B cell (primary cell): ENCODE measurements at regions not wholly inside any gene's neighbourhood (a gene's known extent, or its start where the extent isn't known, plus 50 kb on each side); places are given as distances from the start of the nearest gene placed in this dataset.

Experiments used
- ATAC-seq: fragments of 200-7000 bp; cut with Tn5 transposase; one replicate; pipeline ENCODE4 v1.10.0; 2021; ENCODE audit warnings: low read depth, mild to moderate bottlenecking, moderate number of reproducible peaks, moderate library complexity
- CTCF ChIA-PET: fragments of 350-600 bp; sonication (Branson Sonifier 250); formaldehyde crosslinking; loops from one replicate; lab custom pipeline; 2021; ENCODE audit warnings: antibody characterized with exemption, inconsistent platforms; lab: Charles Lee
- POLR2A ChIA-PET: fragments of 350-600 bp; sonication (Branson Sonifier 250); formaldehyde crosslinking; loops from one replicate; lab custom pipeline; 2021; ENCODE audit warnings: antibody characterized with exemption; lab: Charles Lee
- DNase-seq: peaks from one replicate; pipeline ENCODE4 v3.0.0; 2013
- H2AFZ ChIP-seq: 2 replicates; pipeline ENCODE4 v1.6.1; 2012; ENCODE audit warnings: mild to moderate bottlenecking, low read depth, low read length; ENCODE audit not compliant: insufficient read depth, poor library complexity, severe bottlenecking
- H3K27ac ChIP-seq, 2 donors: 1 replicate in 1 of 2; 2 replicates in 1 of 2; pipeline ENCODE4 v1.5.1; 2012 to 2013; ENCODE audit warnings: low read length in 2 of 2, mild to moderate bottlenecking in 2 of 2, moderate library complexity in 1 of 2
- H3K27me3 ChIP-seq, 4 experiments: fragments of 200-600 bp in 1 of 4; sonication (generic) in 1 of 4; replicated peaks in 1 of 4; 1 replicate in 2 of 4; 2 replicates in 2 of 4; pipeline versions ENCODE4 v1.6.1 to v1.7.0; 2013 to 2016; ENCODE audit warnings: low read length in 3 of 4, mild to moderate bottlenecking in 2 of 4, mixed read lengths in 1 of 4, moderate library complexity in 1 of 4; ENCODE audit not compliant: insufficient read depth in 4 of 4, control insufficient read depth in 3 of 4; ENCODE audit errors: control extremely low read depth in 1 of 4
- H3K36me3 ChIP-seq, 2 experiments: replicated peaks in 1 of 2; 1 replicate in 1 of 2; 2 replicates in 1 of 2; pipeline versions ENCODE4 v1.6.1 to v1.7.1; 2013; ENCODE audit warnings: low read length in 1 of 2; ENCODE audit not compliant: insufficient read depth in 2 of 2, control insufficient read depth in 1 of 2; ENCODE audit errors: control extremely low read depth in 1 of 2, extremely low read depth in 1 of 2
- H3K4me1 ChIP-seq, 2 donors: fragments of 200-600 bp in 1 of 2; sonication (generic) in 1 of 2; 1 replicate in 1 of 2; 2 replicates in 1 of 2; pipeline versions ENCODE4 v1.5.1 to v1.6.1; 2013 to 2017; ENCODE audit warnings: low read length in 2 of 2; ENCODE audit not compliant: control insufficient read depth in 2 of 2, insufficient read depth in 2 of 2
- H3K4me2 ChIP-seq: replicated peaks from 2 replicates; pipeline ENCODE3; 2012; ENCODE audit warnings: mild to moderate bottlenecking, low read depth, low read length; ENCODE audit not compliant: poor library complexity, severe bottlenecking
- H3K4me3 ChIP-seq, 5 experiments: fragments of 200-600 bp in 1 of 5; sonication (generic) in 1 of 5; 1 replicate in 3 of 5; 2 replicates in 2 of 5; pipeline versions ENCODE4 v1.5.1 to v1.7.0; 2011 to 2016; ENCODE audit warnings: low read length in 4 of 5, mild to moderate bottlenecking in 4 of 5, low read depth in 2 of 5, control low read depth in 1 of 5, moderate library complexity in 1 of 5; ENCODE audit not compliant: insufficient read depth in 1 of 5; ENCODE audit errors: control extremely low read depth in 1 of 5, extremely low read depth in 1 of 5
- H3K79me2 ChIP-seq: fragments of 200-600 bp; sonication (generic); one replicate; pipeline ENCODE4 v1.6.0; 2016; ENCODE audit warnings: low read length; ENCODE audit not compliant: control insufficient read depth, insufficient read depth
- H3K9ac ChIP-seq: fragments of 200-600 bp; sonication (generic); 2 replicates; pipeline ENCODE4 v1.6.1; 2017; ENCODE audit warnings: mild to moderate bottlenecking, low read length, moderate library complexity
- H3K9me3 ChIP-seq, 3 donors: one replicate each; pipeline versions ENCODE4 v1.6.1 to v1.7.1; 2013; ENCODE audit warnings: low read length in 2 of 3; ENCODE audit not compliant: control insufficient read depth in 2 of 3, insufficient read depth in 1 of 3; ENCODE audit errors: control extremely low read depth in 1 of 3
- H4K20me1 ChIP-seq: 2 replicates; pipeline ENCODE4 v1.6.0; 2012; ENCODE audit warnings: mild to moderate bottlenecking, low read length; ENCODE audit not compliant: insufficient read depth, control insufficient read depth, poor library complexity, severe bottlenecking
- H3K27ac Mint-ChIP-seq: one replicate; pipeline ENCODE4 v1.8.0; 2021; ENCODE audit warnings: mixed read lengths
- H3K27me3 Mint-ChIP-seq: one replicate; pipeline ENCODE4 v1.8.0; 2021; ENCODE audit warnings: mixed read lengths
- H3K4me1 Mint-ChIP-seq: one replicate; pipeline ENCODE4 v1.8.0; 2021; ENCODE audit warnings: mixed read lengths
- H3K4me3 Mint-ChIP-seq: one replicate; pipeline ENCODE4 v1.8.0; 2021; ENCODE audit warnings: mixed read lengths
- H3K9me3 Mint-ChIP-seq: one replicate; pipeline ENCODE4 v1.8.0; 2022; ENCODE audit warnings: mixed read lengths; ENCODE audit not compliant: insufficient read depth
- CTCF ChIP-seq: fragments of 200-600 bp; IDR thresholded peaks from one replicate; pipeline ENCODE4 v1.8.0; 2022; ENCODE audit warnings: antibody characterized with exemption, mild to moderate bottlenecking
- EZH2 ChIP-seq: IDR thresholded peaks from 2 replicates; pipeline ENCODE4 v1.6.1; 2012; ENCODE audit warnings: borderline replicate concordance, low read depth, mild to moderate bottlenecking, moderate library complexity, low read length; ENCODE audit not compliant: insufficient read depth, poor library complexity, severe bottlenecking
- WGBS: methylation state at CpG from one replicate; pipeline ENCODE4 v1.1.5; 2013; ENCODE audit warnings: missing lambda C conversion rate; ENCODE audit not compliant: insufficient coverage; 5-methylcytosine and 5-hydroxymethylcytosine counted together
- intact Hi-C: fragments of 100-400 bp; cut with micrococcal nuclease; formaldehyde crosslinking; loops from one replicate; pipeline ENCODE4 v1.10.0; 2022

GRCh38 chr17:22512506-22512905, 820.2 kb downstream of the KCNJ18 start:
- no peak for TF ChIP-seq EZH2
- no peak for TF ChIP-seq CTCF
- H2AFZ ChIP-seq: no peak overlapping the region
- no peaks in the 10 kb centered on the region for H3K79me2 ChIP-seq
- H3K27me3 ChIP-seq: no peaks in the 10 kb centered on the region
- POLR2A ChIA-PET: no interaction called here
- 91% methylated on average over 6 of the region's 6 CpGs for WGBS
- no peak overlapping the region for H3K9ac ChIP-seq
- no peaks in the 10 kb centered on the region for H3K27me3 Mint-ChIP-seq
- H3K36me3 ChIP-seq: no peaks in the 10 kb centered on the region
- H3K4me2 ChIP-seq: no peak overlapping the region
- H3K4me1 ChIP-seq: no peaks in the 10 kb centered on the region
- CTCF ChIA-PET: no interaction called here
- H4K20me1 ChIP-seq: no peaks in the 10 kb centered on the region
- ATAC-seq (no peak), DNase-seq (no peak)
- H3K27ac ChIP-seq: no peak overlapping the region
- H3K27ac Mint-ChIP-seq: no peak overlapping the region
- peaks cover 4% of the 10 kb centered on the region for H3K9me3 Mint-ChIP-seq
- H3K4me3 ChIP-seq: no peak overlapping the region
- intact Hi-C loops: no loop called here
- peaks cover 0 to 40% (median 0%) of the 10 kb centered on the region in 3 donors for H3K9me3 ChIP-seq
- H3K4me3 Mint-ChIP-seq: no peak overlapping the region
- no peaks in the 10 kb centered on the region for H3K4me1 Mint-ChIP-seq

GRCh38 chr17:22512997-22513538, 820.7 kb downstream of the KCNJ18 start:
- Histone ChIP-seq H4K20me1 (no peaks in the 10 kb centered on the region), H3K27ac (no peak overlapping the region), H3K9ac (no peak overlapping the region), H3K36me3 (no peaks in the 10 kb centered on the region), H3K79me2 (no peaks in the 10 kb centered on the region), H3K9me3 (peaks cover 0 to 38% (median 0%) of the 10 kb centered on the region in 3 donors), H3K4me2 (no peak overlapping the region), H2AFZ (no peak overlapping the region), H3K4me3 (no peak overlapping the region), H3K4me1 (no peaks in the 10 kb centered on the region), H3K27me3 (no peaks in the 10 kb centered on the region)
- ChIA-PET CTCF (no interaction called here), POLR2A (no interaction called here)
- Mint-ChIP-seq H3K27ac (no peak overlapping the region), H3K27me3 (no peaks in the 10 kb centered on the region), H3K9me3 (peaks cover 4% of the 10 kb centered on the region), H3K4me1 (no peaks in the 10 kb centered on the region), H3K4me3 (no peak overlapping the region)
- TF ChIP-seq CTCF: no peak
- TF ChIP-seq EZH2: no peak
- WGBS: 81% methylated on average over 17 of the region's 21 CpGs
- intact Hi-C loops: no loop called here
- no peak for ATAC-seq
- no peak for DNase-seq
